Keratinocyte (primary cell): ENCODE measurements at regions not wholly inside any gene's neighbourhood (a gene's known extent, or its start where the extent isn't known, plus 50 kb on each side); places are given as distances from the start of the nearest gene placed in this dataset.

ENCODE experiments used
- DNase-seq: peaks from one replicate; pipeline ENCODE4 v3.0.0-alpha.2; 2011; ENCODE audit warnings: low read depth, missing footprints, low spot score
- FAIRE-seq: peaks from 2 replicates; lab custom pipeline; 2011; peaks lifted over from hg19 to GRCh38; lab: Jason Lieb, UNC
- H2AFZ ChIP-seq: 2 replicates; pipeline ENCODE4 v1.6.0; 2012; ENCODE audit warnings: low read length, control low read depth, inconsistent platforms; ENCODE audit not compliant: control insufficient read depth
- H3K27ac ChIP-seq: 2 replicates; pipeline ENCODE4 v1.5.1; 2011; ENCODE audit warnings: low read length; ENCODE audit not compliant: control insufficient read depth, insufficient read depth
- H3K27me3 ChIP-seq: 3 replicates; pipeline ENCODE4 v1.6.0; 2011; ENCODE audit warnings: low read length; ENCODE audit not compliant: control insufficient read depth, insufficient read depth; ENCODE audit errors: extremely low read depth
- H3K36me3 ChIP-seq, 2 experiments: 2 replicates in 1 of 2; 3 replicates in 1 of 2; pipeline ENCODE4 v1.5.1; 2011; ENCODE audit warnings: low read length in 2 of 2, mild to moderate bottlenecking in 1 of 2; ENCODE audit not compliant: control insufficient read depth in 2 of 2, insufficient read depth in 2 of 2; ENCODE audit errors: extremely low read depth in 1 of 2
- H3K4me1 ChIP-seq: 3 replicates; pipeline ENCODE4 v1.5.1; 2011; ENCODE audit warnings: low read length; ENCODE audit not compliant: control insufficient read depth, insufficient read depth; ENCODE audit errors: extremely low read depth
- H3K4me2 ChIP-seq: 3 replicates; pipeline ENCODE4 v1.6.0; 2011; ENCODE audit warnings: low read depth, low read length; ENCODE audit not compliant: control insufficient read depth, insufficient read depth; ENCODE audit errors: extremely low read depth
- H3K4me3 ChIP-seq, 3 experiments: fragments of 200-600 bp in 1 of 3; sonication (generic) in 1 of 3; 2 replicates in 2 of 3; 3 replicates in 1 of 3; pipeline ENCODE4 v1.5.1; 2011 to 2016; ENCODE audit warnings: low read length in 3 of 3, mild to moderate bottlenecking in 3 of 3, control low read depth in 2 of 3, inconsistent platforms in 1 of 3, low read depth in 1 of 3, mixed read lengths in 1 of 3, mixed run types in 1 of 3, moderate library complexity in 1 of 3; ENCODE audit not compliant: control insufficient read depth in 2 of 3, insufficient read depth in 2 of 3; ENCODE audit errors: extremely low read depth in 1 of 3
- H3K79me2 ChIP-seq: 2 replicates; pipeline ENCODE4 v1.6.0; 2012; ENCODE audit warnings: low read length; ENCODE audit not compliant: control insufficient read depth, insufficient read depth
- H3K9ac ChIP-seq: 3 replicates; pipeline ENCODE4 v1.6.0; 2011; ENCODE audit warnings: low read length; ENCODE audit not compliant: control insufficient read depth, insufficient read depth; ENCODE audit errors: extremely low read depth
- H3K9me1 ChIP-seq: 3 replicates; pipeline ENCODE4 v1.6.0; 2011; ENCODE audit warnings: low read length; ENCODE audit not compliant: control insufficient read depth, insufficient read depth; ENCODE audit errors: extremely low read depth
- H3K9me3 ChIP-seq: 2 replicates; pipeline ENCODE4 v1.5.1; 2012; ENCODE audit warnings: low read depth, low read length; ENCODE audit not compliant: control insufficient read depth
- H4K20me1 ChIP-seq: 3 replicates; pipeline ENCODE4 v1.6.0; 2011; ENCODE audit warnings: low read length; ENCODE audit not compliant: control insufficient read depth, insufficient read depth; ENCODE audit errors: extremely low read depth
- CTCF ChIP-seq, 3 experiments: IDR thresholded peaks in 1 of 3; conservative IDR thresholded peaks in 1 of 3; optimal IDR thresholded peaks in 1 of 3; 2 replicates in 2 of 3; 3 replicates in 1 of 3; pipeline versions ENCODE3 to v1.5.1; 2011; ENCODE audit warnings: low read length in 3 of 3, mild to moderate bottlenecking in 3 of 3, moderate library complexity in 2 of 3, control low read depth in 1 of 3, inconsistent platforms in 1 of 3; ENCODE audit not compliant: insufficient read depth in 2 of 3; ENCODE audit errors: extremely low read depth in 1 of 3
- EZH2 ChIP-seq: IDR thresholded peaks from one replicate; pipeline ENCODE4 v1.6.1; 2012; ENCODE audit warnings: inconsistent platforms, mild to moderate bottlenecking, low read length, moderate library complexity
- dilution Hi-C: fragments of 300-500 bp; cut with MboI; formaldehyde crosslinking; loops from one replicate; pipeline ENCODE4 v1.7.0; 2020; ENCODE audit warnings: low sequenced_read_pairs; ENCODE audit not compliant: extremely low pct_ligation_motif_present

DNA sequence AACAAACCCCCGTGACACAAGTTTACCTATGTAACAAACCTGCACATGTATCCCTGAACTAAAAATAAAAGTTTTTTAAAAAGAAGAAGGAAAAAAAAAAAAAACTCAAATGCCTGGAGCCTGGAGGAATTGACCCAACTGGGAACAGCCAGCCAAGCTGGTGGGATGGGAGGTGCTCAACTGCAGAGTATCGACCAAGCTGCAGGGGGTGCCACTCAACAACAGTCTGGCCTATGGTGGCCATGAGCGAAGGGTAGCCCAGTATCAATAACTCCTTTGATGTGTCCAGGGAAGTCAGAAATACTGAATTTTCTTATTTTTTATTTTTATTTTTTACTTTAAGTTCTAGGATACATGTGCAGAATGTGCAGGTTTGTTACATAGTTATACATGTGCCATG, 310.3 kb upstream of the DLGAP1 start:
- Histone ChIP-seq H2AFZ (no peak overlapping the region), H3K4me2 (no peak overlapping the region), H3K27ac (no peak overlapping the region), H3K4me3 (no peak overlapping the region), H3K79me2 (no peaks in the 10 kb centered on the region), H3K9ac (no peak overlapping the region), H3K9me3 (no peaks in the 10 kb centered on the region), H3K36me3 (no peaks in the 10 kb centered on the region), H3K27me3 (no peaks in the 10 kb centered on the region), H3K4me1 (no peaks in the 10 kb centered on the region), H3K9me1 (no peaks in the 10 kb centered on the region), H4K20me1 (no peaks in the 10 kb centered on the region)
- TF ChIP-seq CTCF (optimal IDR thresholded peaks at IDR 0.05 in 1 of 3, IDR thresholded peaks at IDR 0.05 in 1 of 3, conservative IDR thresholded peaks at IDR 0.05 in 1 of 3; ENCODE audit: extremely low read depth in 1 of 3, insufficient read depth in 2 of 3, low read length in 3 of 3) = no peak
- TF ChIP-seq EZH2 = no peak
- dilution Hi-C loops = no loop called here
- no peak for DNase-seq
- FAIRE-seq = no peak

GRCh38 chr18:4762330-4762729, 307.2 kb upstream of the DLGAP1 start:
- no peaks in the 10 kb centered on the region for H3K9me1 ChIP-seq
- H3K4me1 ChIP-seq = no peaks in the 10 kb centered on the region
- H3K4me2 ChIP-seq = no peak overlapping the region
- dilution Hi-C loops = no loop called here
- no peaks in the 10 kb centered on the region for H3K36me3 ChIP-seq
- no peaks in the 10 kb centered on the region for H3K9me3 ChIP-seq
- DNase-seq (no peak), FAIRE-seq (no peak)
- no peaks in the 10 kb centered on the region for H3K27me3 ChIP-seq
- no peak overlapping the region for H2AFZ ChIP-seq
- no peaks in the 10 kb centered on the region for H3K79me2 ChIP-seq
- no peak for TF ChIP-seq EZH2
- TF ChIP-seq CTCF (optimal IDR thresholded peaks at IDR 0.05 in 1 of 3, IDR thresholded peaks at IDR 0.05 in 1 of 3, conservative IDR thresholded peaks at IDR 0.05 in 1 of 3; ENCODE audit: extremely low read depth in 1 of 3, insufficient read depth in 2 of 3, low read length in 3 of 3) = no peak
- H3K27ac ChIP-seq = no peak overlapping the region
- no peaks in the 10 kb centered on the region for H4K20me1 ChIP-seq
- H3K9ac ChIP-seq = no peak overlapping the region
- H3K4me3 ChIP-seq = no peak overlapping the region
